NK-92 treated with Interleukin-12 subunit alpha and Interleukin-12 subunit beta, amount 100 ng/mL, for 24 hours (cell line): ENCODE measurements at regions not wholly inside any gene's neighbourhood (a gene's known extent, or its start where the extent isn't known, plus 50 kb on each side); places are given as distances from the start of the nearest gene placed in this dataset.
"Not testable (repeated sequence)": the region's sequence is repeated elsewhere in the genome, so short reads cannot be mapped to it uniquely, and the experiment has no call there.

Source experiments
- DNase-seq: peaks from one replicate; lab custom pipeline; 2025; lab: John Stamatoyannopoulos, UW

- DNase-seq, result no peak
Measured at GRCh38 chr5:68661237-68661636, 432.6 kb upstream of the SLC30A5 start.

- DNase-seq, result no peak
Measured at GRCh38 chr5:68662804-68663307, 431.0 kb upstream of the SLC30A5 start.

GRCh38 chr5:68669864-68670575 is 423.8 kb upstream of the SLC30A5 start:
- DNase-seq, result no peak

GRCh38 chr5:68673106-68673822 is 420.6 kb upstream of the SLC30A5 start:
- DNase-seq, result no peak

- no peak for DNase-seq
Measured at GRCh38 chr5:68673823-68674180, 420.0 kb upstream of the SLC30A5 start.

- DNase-seq, result no peak
Measured at GRCh38 chr5:68679041-68679440, 414.8 kb upstream of the SLC30A5 start.

GRCh38 chr5:68680366-68680765 is 413.4 kb upstream of the SLC30A5 start:
- DNase-seq, result no peak

GRCh38 chr5:68681929-68682328 is 411.9 kb upstream of the SLC30A5 start:
- no peak for DNase-seq

- no peak for DNase-seq
Measured at GRCh38 chr5:68682400-68683160, 411.2 kb upstream of the SLC30A5 start.

GRCh38 chr5:68683632-68684036 is 410.2 kb upstream of the SLC30A5 start:
- DNase-seq, result no peak

GRCh38 chr5:68685863-68686262 is 408.0 kb upstream of the SLC30A5 start:
- no peak for DNase-seq

GRCh38 chr5:68688547-68688946 is 405.3 kb upstream of the SLC30A5 start:
- no peak for DNase-seq

GRCh38 chr5:68689010-68689409 is 404.8 kb upstream of the SLC30A5 start:
- DNase-seq, result no peak

GRCh38 chr5:68691874-68692273 is 401.9 kb upstream of the SLC30A5 start:
- not testable (repeated sequence) for DNase-seq

GRCh38 chr5:68698025-68698940 is 395.5 kb upstream of the SLC30A5 start:
- DNase-seq, result no peak

- DNase-seq, result no peak
Measured at GRCh38 chr5:68699966-68700365, 393.8 kb upstream of the SLC30A5 start.

GRCh38 chr5:68707575-68707974 is 386.2 kb upstream of the SLC30A5 start:
- no peak for DNase-seq

GRCh38 chr5:68708156-68708841 is 385.5 kb upstream of the SLC30A5 start:
- no peak for DNase-seq

- DNase-seq, result no peak
Measured at GRCh38 chr5:68708842-68709170, 385.0 kb upstream of the SLC30A5 start.

GRCh38 chr5:68709239-68709638 is 384.6 kb upstream of the SLC30A5 start:
- no peak for DNase-seq

GRCh38 chr5:68710514-68710913 is 383.3 kb upstream of the SLC30A5 start:
- no peak for DNase-seq
